NK-92 (cell line): ENCODE measurements at regions not wholly inside any gene's neighbourhood (a gene's known extent, or its start where the extent isn't known, plus 50 kb on each side); places are given as distances from the start of the nearest gene placed in this dataset.
"Not testable (repeated sequence)": the region's sequence is repeated elsewhere in the genome, so short reads cannot be mapped to it uniquely, and the experiment has no call there.

Experiments
- DNase-seq: peaks from one replicate; lab custom pipeline; 2025; ENCODE audit not compliant: unreplicated experiment; lab: John Stamatoyannopoulos, UW

DNA sequence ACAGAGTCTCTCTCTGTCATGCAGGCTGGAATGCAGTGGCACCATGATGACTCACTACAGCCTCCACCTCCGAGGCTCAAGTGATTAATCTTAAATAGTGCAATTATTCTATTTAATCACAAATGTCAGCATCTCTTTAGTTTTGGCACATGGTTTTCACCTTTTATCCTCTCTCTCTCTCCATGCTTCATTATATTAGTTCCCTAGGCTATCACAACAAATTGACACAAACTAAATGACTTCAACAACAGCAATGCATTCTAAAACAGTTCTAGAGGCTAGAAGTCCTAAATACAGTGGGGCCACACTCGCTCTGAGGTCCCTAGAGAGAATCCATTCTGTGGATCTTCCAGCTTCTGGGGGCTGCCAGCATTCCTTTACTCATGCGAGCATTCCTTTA, 178.2 kb upstream of the ZNG1F start:
- DNase-seq = not testable (repeated sequence)

DNA sequence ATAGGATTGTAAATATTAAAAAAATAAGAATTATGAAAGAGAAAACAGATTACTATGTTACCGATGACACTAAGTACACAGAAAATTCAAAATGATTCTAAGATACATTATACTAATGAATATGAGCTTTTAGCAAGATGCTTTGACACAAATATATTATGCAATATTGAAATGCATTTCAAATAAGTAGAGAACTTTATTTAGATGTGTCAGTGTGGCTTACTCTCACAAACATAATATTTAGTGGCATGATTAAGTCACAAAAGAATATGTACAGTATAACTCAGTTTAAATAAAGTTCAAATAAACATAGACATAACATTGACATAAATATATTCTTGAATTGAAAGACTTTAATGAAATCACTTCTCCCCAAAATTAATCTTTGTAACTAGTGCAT, 172.7 kb upstream of the ZNG1F start:
- DNase-seq = not testable (repeated sequence)

- DNase-seq = not testable (repeated sequence)
Measured at GRCh38 chr9:41359116-41359515, 170.0 kb upstream of the ZNG1F start.

GRCh38 chr9:41358682-41359081, 169.6 kb upstream of the ZNG1F start:
- peak; percentile 15 for DNase-seq

DNA sequence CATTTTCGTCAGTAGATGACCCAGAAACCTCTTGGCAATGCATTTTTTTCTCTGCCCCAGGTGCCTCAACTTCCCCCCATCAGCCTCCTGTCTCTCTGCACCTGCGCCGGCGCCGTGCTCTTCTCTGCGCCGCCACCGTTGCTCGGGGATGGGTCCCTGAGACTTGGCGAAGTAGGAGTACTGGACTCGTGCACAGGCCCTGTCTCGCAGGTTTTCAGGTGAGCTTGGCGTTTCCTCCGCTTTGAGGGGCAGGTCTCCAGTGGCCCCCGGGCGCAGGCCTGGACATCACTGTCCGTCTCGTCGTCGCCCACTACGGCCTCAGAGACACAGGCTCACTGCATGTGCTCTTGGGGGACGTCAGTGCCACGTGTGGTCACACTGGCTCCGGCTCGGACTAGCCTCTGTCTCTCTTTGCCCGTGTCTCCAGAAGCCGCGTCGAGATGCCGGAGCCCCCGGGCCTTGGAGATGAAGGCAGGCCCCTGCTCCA, 168.8 kb upstream of the ZNG1F start:
- not testable (repeated sequence) for DNase-seq

DNA sequence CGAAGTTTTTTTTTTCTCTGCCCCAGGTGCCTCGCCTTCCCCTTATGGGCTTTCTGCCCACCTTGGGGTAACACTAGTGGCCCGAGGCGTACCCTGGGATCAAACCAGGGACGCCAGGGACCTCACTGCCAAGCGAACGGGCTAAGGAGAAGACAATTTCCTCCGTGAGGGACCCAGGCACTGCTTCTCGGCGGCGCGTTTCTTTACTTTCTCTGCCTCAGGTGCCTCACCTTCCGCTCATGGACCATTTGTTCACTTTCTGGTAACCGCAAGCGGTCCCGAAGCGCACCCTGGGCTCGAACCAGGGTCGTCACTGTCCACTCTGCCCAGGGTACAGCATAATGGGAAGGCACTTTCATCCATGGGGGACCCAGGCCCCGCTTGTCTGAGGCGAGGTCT, 168.2 kb upstream of the ZNG1F start:
- DNase-seq = not testable (repeated sequence)

GRCh38 chr9:41356588-41357349, 167.7 kb upstream of the ZNG1F start:
- not testable (repeated sequence) for DNase-seq

- not testable (repeated sequence) for DNase-seq
Measured at GRCh38 chr9:41355712-41356450, 166.8 kb upstream of the ZNG1F start.

- not testable (repeated sequence) for DNase-seq
Measured at GRCh38 chr9:41354978-41355377, 165.9 kb upstream of the ZNG1F start.

- not testable (repeated sequence) for DNase-seq
Measured at GRCh38 chr9:41354060-41354934, 165.2 kb upstream of the ZNG1F start.

DNA sequence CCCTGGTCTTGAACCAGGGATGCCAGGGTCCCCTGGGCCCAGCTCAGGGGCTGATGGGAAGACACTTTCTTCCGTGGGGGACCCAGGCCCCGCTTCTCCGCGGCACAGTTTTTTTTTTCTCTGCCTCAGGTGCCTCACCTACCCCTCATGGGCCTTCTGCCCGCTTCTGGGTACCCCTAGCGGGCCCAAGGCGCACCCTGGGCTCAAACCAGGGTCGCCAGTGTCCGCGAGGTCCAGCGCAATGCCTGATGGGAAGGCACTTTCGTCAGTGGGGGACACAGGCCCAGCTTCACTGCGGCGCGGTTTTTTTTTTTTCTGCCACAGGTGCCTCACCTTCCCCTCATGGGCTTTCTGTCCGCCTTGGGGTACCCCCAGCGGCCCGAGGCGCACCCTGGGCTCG, 163.9 kb upstream of the ZNG1F start:
- not testable (repeated sequence) for DNase-seq

- DNase-seq = not testable (repeated sequence)
Measured at GRCh38 chr9:41352390-41352789, 163.3 kb upstream of the ZNG1F start.

DNA sequence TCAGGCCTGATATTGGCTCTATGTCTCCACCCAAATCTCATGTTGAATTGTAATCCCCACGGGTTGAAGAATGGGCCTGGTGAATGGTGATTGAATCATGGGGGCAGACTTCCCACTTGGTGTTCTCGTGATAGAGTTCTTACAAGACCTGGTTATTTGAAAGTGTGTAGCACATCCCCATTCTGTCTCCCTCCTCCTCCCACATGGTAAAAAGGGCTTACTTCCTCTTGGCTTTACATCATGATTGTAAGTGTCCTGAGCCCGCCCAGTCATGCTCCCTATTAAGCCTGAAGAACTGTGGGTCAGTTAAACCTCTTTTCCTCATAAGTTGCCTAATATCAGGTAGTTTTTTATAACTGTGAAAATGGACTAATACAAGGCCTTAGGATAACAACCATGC, 158.8 kb upstream of the ZNG1F start:
- DNase-seq = not testable (repeated sequence)

DNA sequence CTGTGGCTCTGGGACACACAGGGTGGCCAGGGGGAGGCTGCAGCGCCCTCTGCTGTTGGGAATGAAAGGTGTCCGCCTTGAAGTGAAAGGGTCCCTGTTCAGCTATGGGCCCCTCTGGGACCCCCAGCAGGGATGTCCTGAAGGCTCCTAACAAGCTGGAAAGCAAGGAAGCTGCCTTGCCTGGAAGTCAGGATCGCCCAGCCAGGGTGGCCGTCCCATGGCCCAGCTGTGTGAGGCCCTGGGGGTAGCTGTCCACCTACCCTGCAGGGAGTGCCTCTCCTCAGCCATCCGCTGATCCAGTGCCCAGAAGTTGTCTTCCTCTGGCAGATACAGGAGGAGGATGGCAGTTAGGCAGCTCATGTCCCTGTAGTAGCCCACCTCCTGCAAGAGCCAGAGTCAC, 143.4 kb upstream of the ZNG1F start:
- not testable (repeated sequence) for DNase-seq

DNA sequence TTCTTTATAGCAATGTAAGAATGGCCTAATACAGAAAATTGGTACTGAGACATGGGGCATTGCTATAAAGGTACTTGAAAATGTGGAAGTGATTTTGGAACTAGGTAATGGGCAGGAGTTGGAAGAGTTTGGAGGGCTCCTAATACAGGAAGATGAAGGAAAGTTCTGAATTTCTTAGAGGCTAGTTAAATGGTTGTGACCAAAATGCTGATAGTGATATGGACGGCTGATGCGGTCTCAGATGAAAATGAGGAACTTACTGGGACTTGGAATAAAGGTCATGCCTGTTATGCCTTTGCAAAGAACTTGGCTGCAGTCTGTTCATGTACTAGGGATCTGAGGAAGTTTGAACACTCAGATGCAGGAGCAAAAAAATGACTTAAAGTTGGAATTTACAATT, 132.2 kb upstream of the ZNG1F start:
- not testable (repeated sequence) for DNase-seq

DNA sequence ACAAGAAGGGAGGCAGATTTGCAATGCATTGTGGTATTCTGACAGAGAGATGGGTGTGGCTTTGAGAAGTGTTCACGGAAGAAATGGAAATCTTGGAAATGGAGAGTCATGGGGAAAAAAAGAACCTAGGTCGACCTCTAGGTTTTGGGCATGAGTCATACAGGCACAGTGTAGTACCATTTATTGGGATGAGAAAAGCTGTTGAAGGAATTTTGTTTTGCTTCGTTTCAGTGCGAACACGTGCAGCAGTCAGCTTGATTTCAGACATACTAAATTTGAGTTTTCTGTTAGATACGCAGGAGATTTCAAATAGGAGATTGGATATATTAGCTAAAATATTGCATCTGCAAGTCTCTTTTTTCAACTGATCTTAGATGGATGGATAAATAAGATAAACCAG, 119.8 kb upstream of the ZNG1F start:
- not testable (repeated sequence) for DNase-seq

GRCh38 chr9:41285744-41286143, 96.6 kb upstream of the ZNG1F start:
- not testable (repeated sequence) for DNase-seq

DNA sequence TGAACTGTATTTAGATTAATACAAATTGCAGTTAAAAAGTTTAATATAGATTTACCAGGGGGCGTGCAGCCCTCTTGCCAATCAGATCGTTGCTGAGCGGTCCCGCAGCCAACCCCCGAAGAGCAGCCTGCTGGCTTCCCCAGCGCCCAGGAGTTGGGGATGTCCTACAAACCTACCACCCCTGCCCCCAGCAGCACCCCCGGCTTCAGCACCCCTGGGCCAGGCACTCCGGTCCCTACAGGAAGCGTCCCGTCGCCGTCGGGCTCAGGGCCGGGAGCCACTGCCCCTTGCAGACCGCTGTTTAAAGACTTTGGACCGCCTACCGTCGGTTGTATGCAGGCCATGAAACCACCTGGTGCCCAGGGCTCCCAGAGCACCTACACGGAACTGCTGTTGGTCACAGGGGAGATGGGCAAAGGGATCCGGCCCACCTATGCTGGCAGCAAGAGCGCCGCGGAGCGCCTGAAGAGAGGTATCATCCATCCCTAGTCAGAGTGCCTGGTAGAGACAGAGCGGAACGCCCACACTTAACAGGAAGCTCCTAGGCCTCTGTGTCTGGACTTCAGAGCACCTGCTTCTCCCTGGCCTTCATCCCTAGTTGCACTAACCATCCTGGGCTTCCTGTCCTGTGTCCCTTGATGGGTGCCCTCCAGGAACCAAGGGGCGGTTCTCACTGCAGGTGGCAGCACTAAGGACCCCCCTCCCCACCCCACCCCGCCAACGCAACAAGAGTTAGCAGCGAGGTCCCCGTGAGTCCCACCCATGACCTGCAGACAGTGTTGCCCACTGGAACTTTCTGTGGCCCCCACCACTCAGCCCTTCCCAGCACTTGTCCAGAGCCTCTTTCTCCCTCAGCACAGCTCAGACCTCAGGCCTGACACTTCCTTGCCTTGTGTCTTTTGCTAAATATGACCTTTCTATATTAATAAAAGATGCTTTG, 91.5 kb upstream of the ZNG1F start:
- DNase-seq = not testable (repeated sequence)

GRCh38 chr9:41279437-41279836, 90.3 kb upstream of the ZNG1F start:
- DNase-seq = not testable (repeated sequence)

- not testable (repeated sequence) for DNase-seq
Measured at GRCh38 chr9:41279033-41279432, 89.9 kb upstream of the ZNG1F start.
